ENCODE measurements at regions not wholly inside any gene's neighbourhood (a gene's known extent, or its start where the extent isn't known, plus 50 kb on each side); places are given as distances from the start of the nearest gene placed in this dataset.

DNA sequence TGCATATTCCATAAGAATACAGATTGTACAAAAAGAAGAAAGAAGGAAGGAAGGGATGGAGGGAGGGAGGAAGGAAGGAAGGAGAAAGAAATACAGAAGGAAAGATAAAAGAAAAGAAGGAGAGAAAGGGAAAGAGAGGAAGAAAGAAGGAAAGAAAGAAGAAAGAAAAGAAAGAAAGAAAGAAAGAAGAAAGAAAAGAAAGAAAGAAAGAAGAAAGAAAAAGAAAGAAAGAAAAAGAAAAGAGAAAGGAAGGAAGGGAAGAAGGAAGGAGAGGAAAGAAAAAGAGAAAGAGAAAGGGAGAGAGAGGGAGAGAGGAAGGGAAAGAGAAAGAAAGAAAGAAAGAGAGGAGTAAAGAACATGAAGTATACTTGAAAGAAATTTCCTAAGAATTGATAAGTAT lies 577.9 kb upstream of the ALCAM start:
- Histone ChIP-seq H3K9ac (ENCODE audit: low read length) (no peak overlapping the region), H3K4me3 (ENCODE audit: low read length) (no peak overlapping the region), H3K9me3 (ENCODE audit: control insufficient read depth, low read length) (no peaks in the 10 kb centered on the region), H3K27me3 (ENCODE audit: control insufficient read depth, insufficient read depth, low read length) (no peaks in the 10 kb centered on the region), H3K36me3 (ENCODE audit: control insufficient read depth, insufficient read depth, low read length) (no peaks in the 10 kb centered on the region), H3K4me1 (ENCODE audit: control insufficient read depth, insufficient read depth, low read length) (no peaks in the 10 kb centered on the region)

DNA sequence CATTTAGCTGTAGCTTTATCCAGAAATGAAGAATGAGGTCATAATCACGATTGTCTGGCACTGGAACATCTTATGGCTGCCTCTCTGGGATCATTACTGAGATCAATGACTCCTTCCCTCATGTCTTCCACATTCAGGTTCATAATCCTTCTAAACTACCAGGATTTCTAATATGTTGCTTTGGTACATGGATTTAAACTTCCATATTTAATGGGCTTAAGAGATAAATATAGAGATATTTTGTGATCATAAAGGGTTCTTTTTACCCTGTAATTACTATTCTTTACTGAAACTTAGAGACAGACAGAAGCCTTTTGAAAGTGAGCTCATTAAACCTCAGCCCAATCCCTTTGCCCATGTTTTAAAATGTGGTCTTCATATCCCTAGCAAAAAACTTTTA lies 575.4 kb upstream of the ALCAM start:
- Histone ChIP-seq H3K4me3 (ENCODE audit: low read length) (no peak overlapping the region), H3K36me3 (ENCODE audit: control insufficient read depth, insufficient read depth, low read length) (no peaks in the 10 kb centered on the region), H3K9ac (ENCODE audit: low read length) (no peak overlapping the region), H3K9me3 (ENCODE audit: control insufficient read depth, low read length) (no peaks in the 10 kb centered on the region), H3K27me3 (ENCODE audit: control insufficient read depth, insufficient read depth, low read length) (no peaks in the 10 kb centered on the region), H3K4me1 (ENCODE audit: control insufficient read depth, insufficient read depth, low read length) (no peaks in the 10 kb centered on the region)

- H3K9me3 ChIP-seq (ENCODE audit: control insufficient read depth, low read length) = no peaks in the 10 kb centered on the region
- no peaks in the 10 kb centered on the region for H3K4me1 ChIP-seq (ENCODE audit: control insufficient read depth, insufficient read depth, low read length)
- H3K27me3 ChIP-seq (ENCODE audit: control insufficient read depth, insufficient read depth, low read length) = no peaks in the 10 kb centered on the region
- H3K36me3 ChIP-seq (ENCODE audit: control insufficient read depth, insufficient read depth, low read length) = no peaks in the 10 kb centered on the region
- no peak overlapping the region for H3K9ac ChIP-seq (ENCODE audit: low read length)
- no peak overlapping the region for H3K4me3 ChIP-seq (ENCODE audit: low read length)
Observed at GRCh38 chr3:104796556-104796955, 570.2 kb upstream of the ALCAM start.

- no peak overlapping the region for H3K4me3 ChIP-seq (ENCODE audit: low read length)
- no peaks in the 10 kb centered on the region for H3K36me3 ChIP-seq (ENCODE audit: control insufficient read depth, insufficient read depth, low read length)
- no peaks in the 10 kb centered on the region for H3K4me1 ChIP-seq (ENCODE audit: control insufficient read depth, insufficient read depth, low read length)
- no peaks in the 10 kb centered on the region for H3K9me3 ChIP-seq (ENCODE audit: control insufficient read depth, low read length)
- no peak overlapping the region for H3K9ac ChIP-seq (ENCODE audit: low read length)
- no peaks in the 10 kb centered on the region for H3K27me3 ChIP-seq (ENCODE audit: control insufficient read depth, insufficient read depth, low read length)
Observed at GRCh38 chr3:104805042-104805441, 561.7 kb upstream of the ALCAM start.

DNA sequence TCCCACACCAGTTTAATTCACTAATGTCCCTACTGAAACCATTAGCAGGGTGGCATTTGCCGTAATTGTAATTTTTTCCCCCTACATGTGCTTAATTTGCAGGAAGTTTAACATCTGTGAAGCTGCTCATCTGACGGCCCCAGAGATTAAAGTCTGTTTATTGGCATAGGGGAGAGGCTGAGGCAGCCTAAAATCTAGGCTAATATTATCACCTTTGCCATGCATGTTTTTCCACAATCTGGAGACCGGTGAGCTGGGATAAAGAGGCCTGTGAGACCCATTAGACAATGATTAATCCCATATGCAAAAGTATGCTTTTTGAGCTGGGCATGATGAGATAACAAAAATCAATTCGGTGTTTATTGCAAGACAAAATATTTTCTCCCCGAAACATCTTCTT lies 561.2 kb upstream of the ALCAM start:
- no peak overlapping the region for H3K4me3 ChIP-seq (ENCODE audit: low read length)
- no peaks in the 10 kb centered on the region for H3K27me3 ChIP-seq (ENCODE audit: control insufficient read depth, insufficient read depth, low read length)
- H3K9ac ChIP-seq (ENCODE audit: low read length) = no peak overlapping the region
- H3K9me3 ChIP-seq (ENCODE audit: control insufficient read depth, low read length) = no peaks in the 10 kb centered on the region
- no peaks in the 10 kb centered on the region for H3K4me1 ChIP-seq (ENCODE audit: control insufficient read depth, insufficient read depth, low read length)
- H3K36me3 ChIP-seq (ENCODE audit: control insufficient read depth, insufficient read depth, low read length) = no peaks in the 10 kb centered on the region

- no peaks in the 10 kb centered on the region for H3K27me3 ChIP-seq (ENCODE audit: control insufficient read depth, insufficient read depth, low read length)
- H3K4me3 ChIP-seq (ENCODE audit: low read length) = no peak overlapping the region
- no peaks in the 10 kb centered on the region for H3K9me3 ChIP-seq (ENCODE audit: control insufficient read depth, low read length)
- H3K4me1 ChIP-seq (ENCODE audit: control insufficient read depth, insufficient read depth, low read length) = no peaks in the 10 kb centered on the region
- no peaks in the 10 kb centered on the region for H3K36me3 ChIP-seq (ENCODE audit: control insufficient read depth, insufficient read depth, low read length)
- no peak overlapping the region for H3K9ac ChIP-seq (ENCODE audit: low read length)
Observed at GRCh38 chr3:104810896-104811295, 555.8 kb upstream of the ALCAM start.

DNA sequence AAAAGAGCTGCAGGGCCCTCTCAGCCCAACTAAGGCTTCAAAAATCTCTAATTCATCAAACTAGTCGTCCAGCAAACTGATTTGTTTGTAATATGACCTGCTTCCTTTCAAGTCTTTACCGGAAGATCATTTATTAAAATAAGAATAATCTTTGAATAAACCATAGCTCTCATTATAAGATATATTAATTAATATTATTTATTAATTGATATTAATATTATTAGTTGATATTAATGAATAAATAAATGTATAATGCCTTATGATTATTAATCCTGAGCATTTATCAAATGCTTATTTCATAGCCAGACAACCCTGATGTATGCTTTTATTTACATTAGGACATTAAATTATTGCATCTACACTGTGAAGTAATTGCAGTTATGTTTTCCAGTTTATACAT lies 550.7 kb upstream of the ALCAM start:
- no peak overlapping the region for H3K9ac ChIP-seq (ENCODE audit: low read length)
- no peaks in the 10 kb centered on the region for H3K36me3 ChIP-seq (ENCODE audit: control insufficient read depth, insufficient read depth, low read length)
- no peaks in the 10 kb centered on the region for H3K27me3 ChIP-seq (ENCODE audit: control insufficient read depth, insufficient read depth, low read length)
- H3K9me3 ChIP-seq (ENCODE audit: control insufficient read depth, low read length) = no peaks in the 10 kb centered on the region
- no peak overlapping the region for H3K4me3 ChIP-seq (ENCODE audit: low read length)
- no peaks in the 10 kb centered on the region for H3K4me1 ChIP-seq (ENCODE audit: control insufficient read depth, insufficient read depth, low read length)

- Histone ChIP-seq H3K4me1 (ENCODE audit: control insufficient read depth, insufficient read depth, low read length) (no peaks in the 10 kb centered on the region), H3K36me3 (ENCODE audit: control insufficient read depth, insufficient read depth, low read length) (no peaks in the 10 kb centered on the region), H3K27me3 (ENCODE audit: control insufficient read depth, insufficient read depth, low read length) (no peaks in the 10 kb centered on the region), H3K9me3 (ENCODE audit: control insufficient read depth, low read length) (no peaks in the 10 kb centered on the region), H3K9ac (ENCODE audit: low read length) (no peak overlapping the region), H3K4me3 (ENCODE audit: low read length) (no peak overlapping the region)
Observed at GRCh38 chr3:104816716-104817115, 550.0 kb upstream of the ALCAM start.

GRCh38 chr3:104819333-104819732 lies 547.4 kb upstream of the ALCAM start:
- Histone ChIP-seq H3K9me3 (ENCODE audit: control insufficient read depth, low read length) (no peaks in the 10 kb centered on the region), H3K9ac (ENCODE audit: low read length) (no peak overlapping the region), H3K4me3 (ENCODE audit: low read length) (no peak overlapping the region), H3K36me3 (ENCODE audit: control insufficient read depth, insufficient read depth, low read length) (no peaks in the 10 kb centered on the region), H3K27me3 (ENCODE audit: control insufficient read depth, insufficient read depth, low read length) (no peaks in the 10 kb centered on the region), H3K4me1 (ENCODE audit: control insufficient read depth, insufficient read depth, low read length) (no peaks in the 10 kb centered on the region)

- Histone ChIP-seq H3K36me3 (ENCODE audit: control insufficient read depth, insufficient read depth, low read length) (no peaks in the 10 kb centered on the region), H3K9ac (ENCODE audit: low read length) (no peak overlapping the region), H3K4me3 (ENCODE audit: low read length) (no peak overlapping the region), H3K27me3 (ENCODE audit: control insufficient read depth, insufficient read depth, low read length) (no peaks in the 10 kb centered on the region), H3K4me1 (ENCODE audit: control insufficient read depth, insufficient read depth, low read length) (no peaks in the 10 kb centered on the region), H3K9me3 (ENCODE audit: control insufficient read depth, low read length) (no peaks in the 10 kb centered on the region)
Observed at GRCh38 chr3:104820959-104821358, 545.8 kb upstream of the ALCAM start.

- Histone ChIP-seq H3K4me1 (ENCODE audit: control insufficient read depth, insufficient read depth, low read length) (no peaks in the 10 kb centered on the region), H3K4me3 (ENCODE audit: low read length) (no peak overlapping the region), H3K9me3 (ENCODE audit: control insufficient read depth, low read length) (no peaks in the 10 kb centered on the region), H3K9ac (ENCODE audit: low read length) (no peak overlapping the region), H3K36me3 (ENCODE audit: control insufficient read depth, insufficient read depth, low read length) (no peaks in the 10 kb centered on the region), H3K27me3 (ENCODE audit: control insufficient read depth, insufficient read depth, low read length) (no peaks in the 10 kb centered on the region)
Observed at GRCh38 chr3:104825116-104825515, 541.6 kb upstream of the ALCAM start.

GRCh38 chr3:104831071-104831470 lies 535.6 kb upstream of the ALCAM start:
- H3K27me3 ChIP-seq (ENCODE audit: control insufficient read depth, insufficient read depth, low read length) = no peaks in the 10 kb centered on the region
- no peak overlapping the region for H3K4me3 ChIP-seq (ENCODE audit: low read length)

DNA sequence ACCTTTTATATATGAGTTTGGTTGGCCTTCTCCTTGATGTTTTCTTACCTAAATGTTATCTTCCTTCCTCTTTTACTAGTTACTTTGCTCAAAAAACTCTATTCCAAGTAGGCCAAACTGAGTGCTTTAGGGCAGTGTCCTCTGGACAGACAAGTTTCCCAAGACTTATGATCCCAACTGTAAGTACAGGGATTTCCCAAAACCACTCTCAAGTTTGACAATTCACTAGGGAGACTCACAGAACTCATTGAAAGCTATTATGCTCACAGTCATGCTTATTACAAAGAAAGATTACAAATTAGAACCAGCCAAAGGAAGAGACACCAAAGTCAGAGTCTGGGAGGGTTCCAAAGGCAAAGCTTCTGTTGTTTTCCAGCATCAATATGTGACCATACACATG lies 534.2 kb upstream of the ALCAM start:
- Histone ChIP-seq H3K9ac (ENCODE audit: low read length) (no peak overlapping the region), H3K4me3 (ENCODE audit: low read length) (no peak overlapping the region), H3K36me3 (ENCODE audit: control insufficient read depth, insufficient read depth, low read length) (no peaks in the 10 kb centered on the region), H3K27me3 (ENCODE audit: control insufficient read depth, insufficient read depth, low read length) (no peaks in the 10 kb centered on the region), H3K9me3 (ENCODE audit: control insufficient read depth, low read length) (no peaks in the 10 kb centered on the region), H3K4me1 (ENCODE audit: control insufficient read depth, insufficient read depth, low read length) (no peaks in the 10 kb centered on the region)

More at GRCh38 chr3:104831071-104831470, 535.6 kb upstream of the ALCAM start:
- no peak overlapping the region for H3K9ac ChIP-seq (ENCODE audit: low read length)
- no peaks in the 10 kb centered on the region for H3K9me3 ChIP-seq (ENCODE audit: control insufficient read depth, low read length)
- no peaks in the 10 kb centered on the region for H3K36me3 ChIP-seq (ENCODE audit: control insufficient read depth, insufficient read depth, low read length)
- H3K4me1 ChIP-seq (ENCODE audit: control insufficient read depth, insufficient read depth, low read length) = no peaks in the 10 kb centered on the region
